NCI-H1694 treated with DMSO at 0.1 percent for 48 hours (cell line): ENCODE measurements at regions not wholly inside any gene's neighbourhood (a gene's known extent, or its start where the extent isn't known, plus 50 kb on each side); places are given as distances from the start of the nearest gene placed in this dataset.

Source experiments
- DNase-seq: peaks from one replicate; lab custom pipeline; 2025; lab: John Stamatoyannopoulos, UW

GRCh38 chr16:65958086-65958485 is 408.4 kb upstream of the CDH5 start:
- no peak for DNase-seq

DNA sequence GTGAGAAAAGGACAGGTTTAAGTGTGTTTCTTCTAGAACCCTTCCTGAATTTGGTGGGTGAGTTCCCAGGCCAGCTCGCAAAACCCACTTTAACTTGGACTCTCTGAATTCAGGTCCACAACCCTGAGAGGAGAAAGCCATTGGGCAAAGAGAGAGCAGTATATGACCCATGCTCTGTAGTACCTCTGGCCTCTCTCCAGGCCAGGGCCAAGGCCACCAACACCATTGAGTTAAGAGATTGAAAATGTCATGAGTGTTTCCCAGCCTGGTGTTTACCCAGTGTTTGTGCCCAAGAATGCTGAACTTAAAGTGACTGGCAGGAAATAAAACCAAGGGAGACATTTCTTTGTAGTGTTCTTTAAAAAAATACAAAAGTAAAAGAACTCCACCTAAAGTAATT is 410.4 kb upstream of the CDH5 start:
- no peak for DNase-seq

DNA sequence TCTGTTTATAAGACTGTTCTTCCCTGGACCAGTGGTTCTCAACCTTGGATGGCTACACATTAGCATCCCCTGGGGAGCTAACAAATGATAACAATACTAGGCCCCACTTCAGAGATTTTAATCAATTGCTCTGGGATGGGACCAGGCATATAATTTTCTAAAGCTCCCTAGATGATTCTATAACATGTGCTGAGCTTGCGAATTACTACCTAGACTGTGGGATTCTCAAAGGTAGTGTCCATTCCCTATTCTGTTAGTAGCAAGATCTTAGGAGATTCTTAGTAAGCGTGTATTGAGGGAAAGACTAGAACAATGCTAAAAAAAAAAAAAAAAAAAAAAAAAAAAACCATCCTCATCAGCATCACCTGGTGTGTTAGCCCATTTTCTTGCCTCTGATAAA is 412.0 kb upstream of the CDH5 start:
- DNase-seq: no peak

DNA sequence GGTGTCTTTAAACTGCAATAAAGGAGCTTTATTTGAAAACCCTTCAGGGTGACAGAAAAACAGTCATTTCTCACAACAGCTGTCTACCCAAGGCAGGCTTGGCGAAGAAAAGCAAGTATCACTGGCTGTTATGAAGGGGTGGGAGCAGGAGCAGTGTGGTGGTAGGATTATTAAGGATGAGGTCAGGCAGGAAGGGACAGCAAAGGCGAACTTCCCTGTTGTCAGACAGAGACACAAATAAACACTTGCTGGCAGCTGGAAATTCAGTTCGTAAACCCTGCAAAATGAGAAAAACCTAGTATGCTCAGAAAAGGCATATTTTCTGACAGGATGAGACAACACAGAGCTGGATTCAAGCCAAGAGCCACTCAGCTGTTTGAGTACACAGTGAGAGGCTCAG is 416.3 kb upstream of the CDH5 start:
- no peak for DNase-seq

GRCh38 chr16:65948361-65948760 is 418.1 kb upstream of the CDH5 start:
- no peak for DNase-seq

GRCh38 chr16:65947951-65948350 is 418.5 kb upstream of the CDH5 start:
- DNase-seq: no peak

DNA sequence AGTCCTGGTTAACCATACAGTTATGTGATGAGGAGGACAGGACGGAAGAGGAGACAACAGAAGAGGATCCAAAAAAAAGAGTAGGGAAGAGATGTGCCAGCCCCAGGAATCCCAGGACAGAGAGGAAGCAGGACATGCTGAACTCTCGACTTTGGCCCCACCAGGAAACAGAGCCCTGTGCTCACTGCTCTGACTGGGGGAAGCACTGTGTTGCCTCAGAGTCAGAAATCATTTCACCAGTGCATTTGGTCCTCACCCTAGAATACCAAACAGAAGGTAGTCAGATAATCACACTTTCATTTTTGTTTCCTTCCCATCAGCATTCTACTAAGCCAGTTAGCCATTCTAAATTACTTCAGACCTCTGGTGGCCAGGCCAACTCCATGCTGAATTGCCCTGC is 421.0 kb upstream of the CDH5 start:
- DNase-seq: no peak

DNA sequence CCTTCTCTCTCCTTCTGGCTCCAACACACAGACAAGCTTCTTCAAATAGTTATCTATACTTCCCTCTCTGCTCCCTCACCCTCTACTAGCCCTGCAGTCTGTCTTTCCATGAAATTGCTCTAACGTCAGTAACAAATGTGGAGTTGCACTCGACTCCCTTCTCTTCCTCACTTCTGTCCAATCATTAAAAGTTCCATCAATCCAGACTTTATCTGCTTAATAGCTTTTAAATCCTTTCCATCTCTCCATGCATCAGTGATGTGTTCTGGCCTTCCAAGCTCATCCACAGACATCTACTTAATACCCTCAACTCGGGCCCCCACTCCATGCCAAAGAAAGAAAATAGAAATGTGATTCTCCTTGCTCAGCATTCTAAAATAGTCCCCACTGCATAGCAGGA is 422.1 kb upstream of the CDH5 start:
- DNase-seq: no peak

GRCh38 chr16:65940711-65941110 is 425.8 kb upstream of the CDH5 start:
- DNase-seq: no peak

DNA sequence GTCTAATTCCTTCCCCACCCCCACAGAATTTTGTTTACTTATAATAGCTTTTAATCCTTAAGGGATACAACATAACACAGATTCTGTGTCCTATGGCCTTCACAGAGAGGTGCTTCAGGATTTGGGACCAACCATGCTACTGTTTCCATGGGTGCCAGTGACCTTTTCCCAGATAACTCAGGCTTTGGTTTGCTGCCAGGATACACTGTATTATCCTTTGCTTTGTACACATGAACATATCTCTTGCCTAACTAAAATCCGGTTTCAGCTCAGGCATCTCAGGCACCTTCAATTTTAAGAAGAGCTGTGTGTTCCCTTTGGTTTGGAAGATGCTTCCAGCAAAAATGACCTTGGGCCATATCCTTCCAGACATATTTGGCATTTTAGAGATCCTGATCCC is 428.4 kb upstream of the CDH5 start:
- no peak for DNase-seq

GRCh38 chr16:65937455-65937854 is 429.0 kb upstream of the CDH5 start:
- DNase-seq: no peak

DNA sequence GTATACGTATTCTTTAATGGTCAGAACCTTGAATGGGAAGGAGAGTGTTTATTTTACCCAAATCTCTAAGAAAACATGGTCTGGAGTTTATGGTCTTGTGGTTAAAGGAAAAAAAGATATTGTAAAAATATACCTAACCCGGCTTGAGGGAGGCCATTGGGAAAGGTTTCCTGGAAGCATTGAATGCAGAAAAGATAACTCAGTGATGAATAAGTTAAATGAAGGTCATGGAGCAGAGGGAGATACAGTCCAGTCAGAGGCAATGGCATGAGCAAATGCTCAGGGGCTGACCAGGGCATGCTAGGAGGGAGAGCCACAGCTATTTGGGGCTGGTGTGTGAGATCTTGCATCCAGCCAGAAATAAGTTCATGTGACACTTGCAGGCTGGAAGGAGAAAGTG is 430.4 kb upstream of the CDH5 start:
- no peak for DNase-seq

DNA sequence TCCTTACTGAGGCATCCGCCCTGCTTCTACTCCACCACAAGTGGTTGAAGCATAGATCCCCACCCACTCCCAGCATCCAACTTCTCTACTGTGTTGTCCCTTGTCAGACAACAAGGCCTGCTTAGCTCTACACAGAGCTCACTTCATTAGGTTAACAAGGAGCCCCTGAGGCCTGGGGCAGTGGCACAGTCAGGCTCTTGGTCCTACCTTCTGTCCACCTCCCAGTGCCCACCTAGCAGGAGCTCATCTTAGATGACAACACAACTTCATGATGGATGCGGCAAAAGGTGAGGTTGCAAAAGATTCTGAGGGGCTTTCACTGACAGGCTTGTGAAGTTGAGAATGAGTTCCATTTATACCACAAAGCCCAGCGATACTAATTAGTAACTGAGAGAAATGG is 432.0 kb upstream of the CDH5 start:
- DNase-seq: no peak

GRCh38 chr16:65933703-65934102 is 432.8 kb upstream of the CDH5 start:
- no peak for DNase-seq

GRCh38 chr16:65932350-65933072 is 434.0 kb upstream of the CDH5 start:
- DNase-seq: no peak

DNA sequence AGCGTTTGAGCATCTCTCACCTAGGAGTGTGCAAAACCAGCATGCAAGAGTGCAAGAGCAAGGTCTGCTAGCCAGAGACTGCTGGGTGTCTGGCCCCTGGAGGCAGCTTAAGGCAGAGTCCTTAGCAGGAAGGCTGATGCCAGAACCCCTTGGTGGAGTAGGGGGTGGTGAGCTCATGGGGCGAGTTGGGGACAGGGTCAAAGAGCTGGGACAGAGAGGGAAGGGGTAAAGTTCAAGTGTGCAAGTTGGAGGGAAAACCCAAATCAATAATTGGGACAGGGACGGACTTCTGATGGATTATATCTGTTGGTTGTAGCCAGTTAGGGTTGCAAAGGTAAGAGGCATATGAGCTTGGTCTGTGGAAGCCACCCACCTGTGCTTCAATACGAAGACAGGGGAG is 443.6 kb upstream of the CDH5 start:
- DNase-seq: no peak

GRCh38 chr16:65919986-65920376 is 446.5 kb upstream of the CDH5 start:
- no peak for DNase-seq

- no peak for DNase-seq
These were observed 447.1 kb upstream of the CDH5 start for GRCh38 chr16:65919145-65919985.

- DNase-seq: no peak
These were observed 449.0 kb upstream of the CDH5 start for GRCh38 chr16:65917466-65917865.

DNA sequence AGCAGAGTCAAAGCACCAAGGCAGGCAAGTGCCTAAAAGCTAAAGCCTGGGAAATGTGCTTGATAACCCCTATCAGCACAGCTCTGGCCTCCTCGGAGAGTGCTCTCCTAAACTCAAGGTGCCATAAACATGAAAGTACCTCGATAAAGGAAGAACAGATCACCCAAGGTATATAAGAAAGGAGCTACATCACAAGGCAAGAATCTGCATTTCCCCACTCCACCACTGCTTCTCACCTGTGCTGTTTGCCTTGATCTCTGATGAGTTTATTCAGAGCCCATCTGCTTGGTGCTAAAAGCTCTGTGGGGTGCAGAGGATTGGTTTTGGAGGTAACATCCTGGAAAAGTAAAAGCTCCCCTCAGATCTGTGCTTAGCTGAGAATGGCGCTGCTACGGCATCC is 449.5 kb upstream of the CDH5 start:
- DNase-seq: no peak

DNA sequence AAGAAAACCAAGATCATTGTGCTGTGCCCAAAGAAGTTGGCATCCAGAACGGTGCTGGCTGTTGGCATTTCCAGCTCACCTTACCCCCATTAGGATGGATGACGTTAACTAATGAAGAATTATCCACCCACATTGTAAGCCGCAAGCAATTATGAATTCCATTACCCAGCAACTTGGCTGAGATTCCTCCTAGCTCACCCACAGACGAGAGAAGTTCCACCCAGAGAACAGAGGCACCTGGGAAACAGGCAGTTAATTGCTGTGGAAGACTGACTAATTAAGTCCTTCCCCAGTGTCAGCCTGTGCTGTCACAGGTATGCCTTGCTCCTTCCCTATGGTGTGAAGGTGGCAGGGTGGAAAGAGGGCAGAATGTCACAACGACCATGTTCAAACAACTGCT is 456.2 kb upstream of the CDH5 start:
- no peak for DNase-seq

- DNase-seq: no peak
These were observed 457.0 kb upstream of the CDH5 start for GRCh38 chr16:65909310-65910050.

- no peak for DNase-seq
These were observed 457.9 kb upstream of the CDH5 start for GRCh38 chr16:65908568-65908967.
